HUDEP-2 (cell line): ENCODE measurements at regions not wholly inside any gene's neighbourhood (a gene's known extent, or its start where the extent isn't known, plus 50 kb on each side); places are given as distances from the start of the nearest gene placed in this dataset.

Experiments
- DNase-seq, 76 experiments: peaks; one replicate each; lab custom pipeline; 2025; ENCODE audit not compliant: unreplicated experiment in 76 of 76; lab: John Stamatoyannopoulos, UW

- DNase-seq, result no peak
Observed at GRCh38 chr10:28810057-28810870, 132.9 kb downstream of the BAMBI start.

GRCh38 chr10:28811639-28812349 lies 134.5 kb downstream of the BAMBI start:
- DNase-seq, result no peak

GRCh38 chr10:28812384-28813372 lies 135.4 kb downstream of the BAMBI start:
- DNase-seq, result no peak

- DNase-seq, result no peak
Observed at GRCh38 chr10:28815681-28816080, 138.4 kb downstream of the BAMBI start.

- DNase-seq, result no peak
Observed at GRCh38 chr10:28822719-28823464, 145.6 kb downstream of the BAMBI start.

- DNase-seq, result no peak
Observed at GRCh38 chr10:28823501-28824075, 146.3 kb downstream of the BAMBI start.

GRCh38 chr10:28833313-28833712 lies 156.0 kb downstream of the BAMBI start:
- no peak for DNase-seq

- no peak for DNase-seq
Observed at GRCh38 chr10:28836435-28836743, 159.1 kb downstream of the BAMBI start.

GRCh38 chr10:28837613-28838390 lies 160.5 kb downstream of the BAMBI start:
- no peak for DNase-seq

GRCh38 chr10:28838908-28839307 lies 161.6 kb downstream of the BAMBI start:
- DNase-seq, result peak in 5 of 76 experiments; percentile 1 to 34 (median 10)

- DNase-seq, result peak in 64 of 76 experiments; percentile 0 to 77 (median 40)
Observed at GRCh38 chr10:28839600-28840007, 162.3 kb downstream of the BAMBI start.

- DNase-seq, result no peak
Observed at GRCh38 chr10:28840202-28840601, 162.9 kb downstream of the BAMBI start.

- no peak for DNase-seq
Observed at GRCh38 chr10:28840971-28841370, 163.7 kb downstream of the BAMBI start.

GRCh38 chr10:28841625-28842024 lies 164.3 kb downstream of the BAMBI start:
- DNase-seq, result no peak

GRCh38 chr10:28842321-28842720 lies 165.0 kb downstream of the BAMBI start:
- peak in 1 of 76 experiments; percentile 1 for DNase-seq

- DNase-seq, result no peak
Observed at GRCh38 chr10:28845009-28845682, 167.8 kb downstream of the BAMBI start.

- no peak for DNase-seq
Observed at GRCh38 chr10:28849309-28849708, 172.0 kb downstream of the BAMBI start.

- peak in 2 of 76 experiments; percentile 5 to 17 for DNase-seq
Observed at GRCh38 chr10:28849821-28850220, 172.5 kb downstream of the BAMBI start.

- DNase-seq, result no peak
Observed at GRCh38 chr10:28850784-28851183, 173.5 kb downstream of the BAMBI start.
